ENCODE measurements at regions not wholly inside any gene's neighbourhood (a gene's known extent, or its start where the extent isn't known, plus 50 kb on each side); places are given as distances from the start of the nearest gene placed in this dataset.

DNA sequence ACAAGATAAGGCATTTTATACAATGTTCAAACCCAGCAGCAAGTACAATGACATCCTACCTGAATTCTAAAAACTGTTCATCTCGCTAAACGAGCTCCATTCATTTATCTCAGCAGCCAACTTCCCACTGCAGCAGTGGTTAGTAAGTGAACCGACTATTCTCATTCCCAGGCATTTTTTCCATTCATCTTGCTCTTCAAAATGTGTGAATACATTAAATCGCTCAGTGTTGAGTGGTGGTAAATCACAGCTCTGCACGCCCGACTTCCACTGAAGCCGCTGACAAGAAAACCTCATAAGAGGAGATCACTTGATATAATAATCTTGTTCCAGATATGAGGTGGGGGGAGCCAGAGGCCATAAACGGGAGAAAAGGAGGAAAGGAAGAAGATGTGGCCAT lies 746.2 kb upstream of the USP15 start:
- CTCF ChIA-PET: no interaction called here
- no peak for DNase-seq
- Mint-ChIP-seq H3K4me3 (no peak overlapping the region), H3K4me1 (no peaks in the 10 kb centered on the region), H3K9me3 (peaks cover 0 to 8% (median 3%) of the 10 kb centered on the region in 5 donors), H3K27ac (no peak overlapping the region), H3K36me3 (no peaks in the 10 kb centered on the region), H3K27me3 (no peaks in the 10 kb centered on the region)
- H3K9me3 ChIP-seq (ENCODE audit: low read length): no peaks in the 10 kb centered on the region
- no peaks in the 10 kb centered on the region for H3K4me1 ChIP-seq (ENCODE audit: insufficient read depth, low read length)
- no peak overlapping the region for H3K27ac ChIP-seq (ENCODE audit: low read depth, low read length)
- POLR2A ChIA-PET: no interaction called here
- H3K36me3 ChIP-seq (ENCODE audit: insufficient read depth, low read length): no peaks in the 10 kb centered on the region
- no peak overlapping the region for H3K4me3 ChIP-seq (ENCODE audit: low read length)
- no peaks in the 10 kb centered on the region for H3K27me3 ChIP-seq (ENCODE audit: insufficient read depth, low read length, poor library complexity, severe bottlenecking)

DNA sequence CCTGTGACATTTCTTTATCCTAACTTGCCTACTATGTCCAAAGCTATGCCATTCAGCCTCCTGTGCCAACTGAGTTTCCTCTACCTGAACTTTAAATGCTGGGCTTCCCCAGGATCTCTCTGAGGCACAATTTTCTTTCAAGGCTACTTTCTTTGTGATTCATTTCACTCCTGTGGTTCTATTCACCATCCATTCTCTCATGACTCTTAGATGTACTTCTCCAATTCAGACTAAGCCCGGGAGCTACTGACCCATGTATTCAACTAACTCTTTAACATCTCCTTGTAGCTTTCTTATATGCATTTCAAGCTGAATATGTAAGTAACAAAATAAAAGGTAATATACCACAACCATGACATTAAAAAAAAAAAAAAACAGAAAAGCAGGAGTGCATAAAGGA lies 738.9 kb upstream of the USP15 start:
- Histone ChIP-seq H3K27me3 (ENCODE audit: insufficient read depth, low read length, poor library complexity, severe bottlenecking) (no peaks in the 10 kb centered on the region), H3K4me3 (ENCODE audit: low read length) (no peak overlapping the region), H3K9me3 (ENCODE audit: low read length) (no peaks in the 10 kb centered on the region), H3K4me1 (ENCODE audit: insufficient read depth, low read length) (no peaks in the 10 kb centered on the region), H3K36me3 (ENCODE audit: insufficient read depth, low read length) (no peaks in the 10 kb centered on the region), H3K27ac (ENCODE audit: low read depth, low read length) (no peak overlapping the region)
- DNase-seq: no peak
- H3K36me3 Mint-ChIP-seq: no peaks in the 10 kb centered on the region
- H3K9me3 Mint-ChIP-seq: peaks cover 0 to 10% (median 4%) of the 10 kb centered on the region in 5 donors
- ChIA-PET CTCF (no interaction called here), POLR2A (no interaction called here)
- H3K27ac Mint-ChIP-seq: no peak overlapping the region
- no peak overlapping the region for H3K4me3 Mint-ChIP-seq
- no peaks in the 10 kb centered on the region for H3K4me1 Mint-ChIP-seq
- no peaks in the 10 kb centered on the region for H3K27me3 Mint-ChIP-seq

DNA sequence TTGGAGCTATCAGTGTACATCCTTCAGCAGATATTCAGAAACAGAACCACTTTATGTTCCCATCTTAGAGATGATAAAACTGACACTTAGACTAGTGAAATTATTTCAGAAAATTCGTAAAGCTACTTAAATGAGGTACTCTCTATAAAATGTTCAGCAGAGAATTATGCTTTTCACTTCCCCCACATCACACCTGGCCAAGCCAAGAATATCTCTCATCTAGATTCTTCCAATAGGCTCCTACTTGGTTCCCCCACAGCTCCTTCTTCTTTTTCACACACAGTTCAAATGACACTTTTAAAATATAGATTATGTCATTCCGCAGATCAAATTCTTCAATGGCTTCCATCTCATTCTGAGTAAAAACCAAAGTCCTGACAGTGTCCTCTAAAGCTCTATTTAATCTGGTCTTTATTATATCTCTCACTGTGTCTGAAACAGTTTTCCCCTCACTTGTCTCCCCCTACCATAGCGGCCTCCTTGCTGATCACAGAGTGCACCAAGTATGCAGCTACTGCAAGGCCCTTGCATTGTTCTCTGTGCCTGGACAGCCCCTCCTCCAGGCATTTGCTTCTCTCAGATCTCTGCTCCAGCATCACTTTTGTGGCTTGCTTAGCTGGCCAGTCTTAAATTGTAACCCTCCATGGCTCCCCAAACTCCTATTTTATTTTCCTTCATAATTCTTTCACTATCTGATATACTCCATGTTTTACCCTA lies 736.8 kb upstream of the USP15 start:
- CTCF ChIA-PET: no interaction called here

DNA sequence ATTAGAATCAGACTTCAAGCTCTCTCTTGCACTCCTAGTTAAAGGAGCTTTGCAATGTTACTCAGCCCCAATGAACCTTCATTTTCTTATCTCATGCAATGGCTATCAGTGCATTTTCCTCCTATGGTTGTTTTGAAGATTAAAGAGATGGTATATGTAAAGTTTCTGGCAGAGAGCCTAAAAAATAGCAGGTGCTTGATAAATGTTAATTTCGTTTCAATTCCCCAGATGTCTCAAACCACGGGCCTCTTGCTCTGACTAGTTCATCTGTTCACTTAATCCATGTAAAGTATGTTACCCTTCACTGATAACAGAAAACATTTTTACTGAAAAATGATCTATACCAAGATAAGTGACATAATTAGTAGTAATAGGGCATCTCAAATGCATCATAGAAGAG lies 735.4 kb upstream of the USP15 start:
- H3K4me3 Mint-ChIP-seq: no peak overlapping the region
- CTCF ChIA-PET: no interaction called here
- H3K27ac ChIP-seq (ENCODE audit: low read depth, low read length): no peak overlapping the region

More for the DNA sequence above, 736.8 kb upstream of the USP15 start:
- H3K27me3 Mint-ChIP-seq: no peaks in the 10 kb centered on the region
- peaks cover 0 to 10% (median 6%) of the 10 kb centered on the region in 5 donors for H3K9me3 Mint-ChIP-seq
- no peaks in the 10 kb centered on the region for H3K36me3 ChIP-seq (ENCODE audit: insufficient read depth, low read length)
- no peaks in the 10 kb centered on the region for H3K9me3 ChIP-seq (ENCODE audit: low read length)
- no peak overlapping the region for H3K4me3 Mint-ChIP-seq
- no peaks in the 10 kb centered on the region for H3K4me1 ChIP-seq (ENCODE audit: insufficient read depth, low read length)
- no peak overlapping the region for H3K27ac Mint-ChIP-seq
- H3K4me3 ChIP-seq (ENCODE audit: low read length): no peak overlapping the region
- no peaks in the 10 kb centered on the region for H3K27me3 ChIP-seq (ENCODE audit: insufficient read depth, low read length, poor library complexity, severe bottlenecking)
- DNase-seq: no peak
- POLR2A ChIA-PET: no interaction called here
- no peaks in the 10 kb centered on the region for H3K36me3 Mint-ChIP-seq
- no peaks in the 10 kb centered on the region for H3K4me1 Mint-ChIP-seq
- H3K27ac ChIP-seq (ENCODE audit: low read depth, low read length): no peak overlapping the region

DNA sequence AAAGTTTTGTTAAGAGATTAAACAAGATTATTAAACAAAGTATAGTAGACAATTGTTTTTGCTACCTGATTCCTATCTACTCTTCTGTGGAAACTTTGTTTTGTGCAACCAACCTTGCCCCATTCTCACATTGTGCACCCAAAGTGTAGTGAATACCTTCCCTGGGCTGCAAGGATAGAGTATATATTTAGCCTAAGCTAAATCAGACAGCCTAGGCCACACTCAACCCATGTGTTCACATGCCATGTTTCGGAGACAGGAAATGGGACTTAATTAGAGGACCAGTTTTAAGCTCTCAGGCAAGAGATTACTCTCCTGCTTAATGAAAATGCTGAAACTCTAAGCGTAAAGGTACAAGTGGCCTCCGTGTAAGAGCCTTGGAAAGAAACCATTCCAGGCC lies 734.9 kb upstream of the USP15 start:
- no peaks in the 10 kb centered on the region for H3K36me3 ChIP-seq (ENCODE audit: insufficient read depth, low read length)
- peaks cover 0 to 10% (median 5%) of the 10 kb centered on the region in 5 donors for H3K9me3 Mint-ChIP-seq
- H3K27me3 ChIP-seq (ENCODE audit: insufficient read depth, low read length, poor library complexity, severe bottlenecking): no peaks in the 10 kb centered on the region
- ChIA-PET POLR2A (no interaction called here), CTCF (no interaction called here)
- no peak overlapping the region for H3K4me3 ChIP-seq (ENCODE audit: low read length)
- H3K27me3 Mint-ChIP-seq: no peaks in the 10 kb centered on the region
- no peaks in the 10 kb centered on the region for H3K9me3 ChIP-seq (ENCODE audit: low read length)
- H3K4me3 Mint-ChIP-seq: no peak overlapping the region
- H3K27ac Mint-ChIP-seq: peak overlapping the region in 1 of 8 donors; percentile 34
- H3K4me1 ChIP-seq (ENCODE audit: insufficient read depth, low read length): no peaks in the 10 kb centered on the region
- H3K27ac ChIP-seq (ENCODE audit: low read depth, low read length): no peak overlapping the region
- no peaks in the 10 kb centered on the region for H3K4me1 Mint-ChIP-seq
- H3K36me3 Mint-ChIP-seq: no peaks in the 10 kb centered on the region
- no peak for DNase-seq

More for the DNA sequence above, 735.4 kb upstream of the USP15 start:
- DNase-seq: no peak
- Mint-ChIP-seq H3K36me3 (no peaks in the 10 kb centered on the region), H3K9me3 (peaks cover 0 to 10% (median 5%) of the 10 kb centered on the region in 5 donors), H3K27ac (no peak overlapping the region), H3K27me3 (no peaks in the 10 kb centered on the region), H3K4me1 (no peaks in the 10 kb centered on the region)
- Histone ChIP-seq H3K4me3 (ENCODE audit: low read length) (no peak overlapping the region), H3K4me1 (ENCODE audit: insufficient read depth, low read length) (no peaks in the 10 kb centered on the region), H3K9me3 (ENCODE audit: low read length) (no peaks in the 10 kb centered on the region), H3K36me3 (ENCODE audit: insufficient read depth, low read length) (no peaks in the 10 kb centered on the region), H3K27me3 (ENCODE audit: insufficient read depth, low read length, poor library complexity, severe bottlenecking) (no peaks in the 10 kb centered on the region)
- POLR2A ChIA-PET: no interaction called here

DNA sequence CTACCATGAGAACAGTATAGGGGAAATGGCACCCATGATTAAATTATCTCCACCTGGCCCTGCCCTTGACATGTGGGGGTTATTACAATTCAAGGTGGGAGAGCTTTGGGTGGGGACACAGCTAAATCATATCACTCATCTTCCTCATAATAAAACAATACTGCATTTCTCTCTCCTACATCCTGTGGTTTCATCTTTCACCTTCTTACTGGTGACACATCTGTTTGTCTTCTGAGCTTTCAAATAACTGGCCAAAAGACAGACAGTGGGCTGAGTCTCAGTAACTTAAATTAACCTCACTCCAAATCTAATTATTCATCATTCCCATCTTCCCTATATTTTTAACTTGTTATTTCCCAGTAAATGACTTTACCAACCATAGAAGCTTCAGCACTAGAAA lies 729.7 kb upstream of the USP15 start:
- Mint-ChIP-seq H3K27me3 (no peaks in the 10 kb centered on the region), H3K27ac (no peak overlapping the region), H3K9me3 (peaks cover 0 to 12% (median 3%) of the 10 kb centered on the region in 5 donors), H3K4me1 (no peaks in the 10 kb centered on the region), H3K36me3 (no peaks in the 10 kb centered on the region), H3K4me3 (no peak overlapping the region)
- no peak overlapping the region for H3K4me3 ChIP-seq (ENCODE audit: low read length)
- H3K27me3 ChIP-seq (ENCODE audit: insufficient read depth, low read length, poor library complexity, severe bottlenecking): no peaks in the 10 kb centered on the region
- ChIA-PET POLR2A (no interaction called here), CTCF (no interaction called here)
- no peak for DNase-seq
- H3K36me3 ChIP-seq (ENCODE audit: insufficient read depth, low read length): no peaks in the 10 kb centered on the region
- no peaks in the 10 kb centered on the region for H3K4me1 ChIP-seq (ENCODE audit: insufficient read depth, low read length)
- no peak overlapping the region for H3K27ac ChIP-seq (ENCODE audit: low read depth, low read length)
- no peaks in the 10 kb centered on the region for H3K9me3 ChIP-seq (ENCODE audit: low read length)

DNA sequence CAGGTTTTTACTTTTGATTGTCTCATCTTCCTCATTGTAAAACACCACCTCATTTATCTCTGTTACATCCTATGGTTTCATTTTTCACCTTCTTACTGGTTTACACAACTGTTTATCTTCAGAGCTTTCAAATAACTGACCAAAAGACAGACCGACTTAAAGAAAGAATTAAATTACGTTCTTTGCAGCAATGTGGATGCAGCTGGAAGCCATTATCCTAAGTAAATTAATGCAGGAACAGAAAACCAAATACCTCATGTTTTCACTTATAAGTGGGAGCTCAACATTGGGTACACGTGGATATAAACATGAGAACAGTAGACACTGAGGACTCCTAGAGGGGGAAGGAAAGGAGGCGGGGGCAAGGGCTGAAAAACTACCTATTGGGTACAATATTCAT lies 729.0 kb upstream of the USP15 start:
- POLR2A ChIA-PET: no interaction called here
- no peaks in the 10 kb centered on the region for H3K4me1 Mint-ChIP-seq
- no peak for DNase-seq

DNA sequence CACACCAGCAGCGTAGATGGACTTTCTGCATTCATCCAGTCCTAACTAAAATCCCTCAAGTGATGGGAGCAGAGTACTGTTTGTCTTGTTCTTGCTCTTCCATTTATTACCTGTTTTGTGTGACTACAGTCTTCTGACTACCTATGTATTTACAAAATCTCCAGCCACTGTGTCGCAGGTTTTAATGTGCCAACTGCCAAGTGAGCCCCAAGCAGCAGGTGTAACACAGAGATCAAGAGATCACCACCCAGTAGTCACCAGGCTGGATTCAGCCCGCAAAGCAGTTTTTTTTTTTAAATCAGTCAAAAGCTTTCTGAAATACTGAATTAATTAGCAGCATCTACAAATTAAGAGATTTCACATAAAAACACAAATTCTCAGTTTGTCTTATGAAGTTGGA lies 724.1 kb upstream of the USP15 start:
- no peak overlapping the region for H3K4me3 ChIP-seq (ENCODE audit: low read length)
- Mint-ChIP-seq H3K27ac (no peak overlapping the region), H3K4me1 (no peaks in the 10 kb centered on the region), H3K9me3 (peaks cover 0 to 11% (median 2%) of the 10 kb centered on the region in 5 donors), H3K27me3 (no peaks in the 10 kb centered on the region), H3K36me3 (no peaks in the 10 kb centered on the region), H3K4me3 (no peak overlapping the region)
- H3K36me3 ChIP-seq (ENCODE audit: insufficient read depth, low read length): no peaks in the 10 kb centered on the region
- ChIA-PET POLR2A (no interaction called here), CTCF (no interaction called here)
- no peaks in the 10 kb centered on the region for H3K9me3 ChIP-seq (ENCODE audit: low read length)
- no peaks in the 10 kb centered on the region for H3K27me3 ChIP-seq (ENCODE audit: insufficient read depth, low read length, poor library complexity, severe bottlenecking)
- DNase-seq: no peak
- H3K4me1 ChIP-seq (ENCODE audit: insufficient read depth, low read length): no peaks in the 10 kb centered on the region
- no peak overlapping the region for H3K27ac ChIP-seq (ENCODE audit: low read depth, low read length)

More for the DNA sequence above, 729.0 kb upstream of the USP15 start:
- H3K4me3 Mint-ChIP-seq: no peak overlapping the region
- CTCF ChIA-PET: no interaction called here
- Histone ChIP-seq H3K4me3 (ENCODE audit: low read length) (no peak overlapping the region), H3K9me3 (ENCODE audit: low read length) (no peaks in the 10 kb centered on the region), H3K27me3 (ENCODE audit: insufficient read depth, low read length, poor library complexity, severe bottlenecking) (no peaks in the 10 kb centered on the region), H3K36me3 (ENCODE audit: insufficient read depth, low read length) (no peaks in the 10 kb centered on the region), H3K27ac (ENCODE audit: low read depth, low read length) (no peak overlapping the region), H3K4me1 (ENCODE audit: insufficient read depth, low read length) (no peaks in the 10 kb centered on the region)
- no peaks in the 10 kb centered on the region for H3K36me3 Mint-ChIP-seq
- no peak overlapping the region for H3K27ac Mint-ChIP-seq
- H3K27me3 Mint-ChIP-seq: no peaks in the 10 kb centered on the region
- peaks cover 0 to 12% (median 3%) of the 10 kb centered on the region in 5 donors for H3K9me3 Mint-ChIP-seq

DNA sequence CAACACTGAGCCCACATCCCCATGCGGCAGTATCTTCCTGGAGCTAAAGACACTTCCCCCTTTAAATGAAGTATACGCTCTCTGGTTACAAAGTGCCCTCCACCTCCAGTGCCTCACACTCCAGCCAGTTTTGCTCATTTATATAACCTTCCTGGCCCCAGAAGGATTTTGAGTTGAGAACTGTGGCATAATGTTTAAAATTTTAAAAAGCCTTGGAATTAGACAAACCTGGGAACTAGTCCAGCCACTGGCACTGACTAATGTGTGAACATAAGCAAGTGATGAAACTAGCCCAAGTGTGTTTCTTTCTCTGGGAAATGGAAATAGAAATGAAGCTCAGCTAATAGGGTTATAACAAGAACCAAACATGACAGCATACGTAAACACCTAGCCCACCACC lies 723.7 kb upstream of the USP15 start:
- Histone ChIP-seq H3K4me1 (ENCODE audit: insufficient read depth, low read length) (no peaks in the 10 kb centered on the region), H3K36me3 (ENCODE audit: insufficient read depth, low read length) (no peaks in the 10 kb centered on the region), H3K27ac (ENCODE audit: low read depth, low read length) (no peak overlapping the region), H3K27me3 (ENCODE audit: insufficient read depth, low read length, poor library complexity, severe bottlenecking) (no peaks in the 10 kb centered on the region), H3K9me3 (ENCODE audit: low read length) (no peaks in the 10 kb centered on the region), H3K4me3 (ENCODE audit: low read length) (no peak overlapping the region)
- no peaks in the 10 kb centered on the region for H3K4me1 Mint-ChIP-seq
- no peaks in the 10 kb centered on the region for H3K36me3 Mint-ChIP-seq
- POLR2A ChIA-PET: no interaction called here
- no peaks in the 10 kb centered on the region for H3K27me3 Mint-ChIP-seq
- no peak overlapping the region for H3K27ac Mint-ChIP-seq
- CTCF ChIA-PET: no interaction called here
- H3K9me3 Mint-ChIP-seq: peaks cover 0 to 11% (median 2%) of the 10 kb centered on the region in 5 donors
- no peak for DNase-seq
- H3K4me3 Mint-ChIP-seq: no peak overlapping the region

Measured in CD8-positive, alpha-beta memory T cell (primary cell).